HL-60 (cell line): ENCODE measurements at regions not wholly inside any gene's neighbourhood (a gene's known extent, or its start where the extent isn't known, plus 50 kb on each side); places are given as distances from the start of the nearest gene placed in this dataset.

Experiments used
- DNase-seq, 2 experiments: peaks; one replicate each; pipeline ENCODE4 v3.0.0-alpha.2; 2010 to 2020; ENCODE audit warnings: low read depth in 1 of 2, low spot score in 1 of 2
- H3K27ac ChIP-seq: fragments of 250-450 bp; sonication (Bioruptor Pico); replicated peaks from 2 replicates; pipeline ENCODE4 v1.5.1; 2020; ENCODE audit warnings: mild to moderate bottlenecking, moderate library complexity
- H3K27me3 ChIP-seq: fragments of 250-450 bp; sonication (Bioruptor Pico); 2 replicates; pipeline ENCODE4 v1.5.1; 2021; ENCODE audit warnings: mild to moderate bottlenecking, moderate library complexity; ENCODE audit not compliant: insufficient read depth, poor library complexity, severe bottlenecking
- H3K4me3 ChIP-seq: replicated peaks from 2 replicates; pipeline ENCODE4 v1.5.1; 2011; ENCODE audit warnings: mild to moderate bottlenecking, control low read depth, low read length; ENCODE audit not compliant: insufficient read depth
- GABPA ChIP-seq: IDR thresholded peaks from 2 replicates; pipeline ENCODE4 v1.6.1; 2012; ENCODE audit warnings: low read depth
- POLR2AphosphoS5 ChIP-seq: IDR thresholded peaks from 2 replicates; pipeline ENCODE4 v1.6.1; 2012; ENCODE audit warnings: low read depth
- SPI1 ChIP-seq: IDR thresholded peaks from 2 replicates; pipeline ENCODE4 v1.6.1; 2012; ENCODE audit warnings: low read depth, mild to moderate bottlenecking, borderline replicate concordance
- TF ChIP-seq, protein P1 (sequence below): IDR thresholded peaks from 2 replicates; pipeline ENCODE4 v1.6.1; 2012; ENCODE audit warnings: low read depth; ENCODE audit not compliant: insufficient replicate concordance
- TF ChIP-seq, protein P2 (sequence below): IDR thresholded peaks from one replicate; pipeline ENCODE4 v1.5.1; 2011; ENCODE audit warnings: low read length, control low read depth, inconsistent platforms; ENCODE audit not compliant: insufficient read depth

DNA sequence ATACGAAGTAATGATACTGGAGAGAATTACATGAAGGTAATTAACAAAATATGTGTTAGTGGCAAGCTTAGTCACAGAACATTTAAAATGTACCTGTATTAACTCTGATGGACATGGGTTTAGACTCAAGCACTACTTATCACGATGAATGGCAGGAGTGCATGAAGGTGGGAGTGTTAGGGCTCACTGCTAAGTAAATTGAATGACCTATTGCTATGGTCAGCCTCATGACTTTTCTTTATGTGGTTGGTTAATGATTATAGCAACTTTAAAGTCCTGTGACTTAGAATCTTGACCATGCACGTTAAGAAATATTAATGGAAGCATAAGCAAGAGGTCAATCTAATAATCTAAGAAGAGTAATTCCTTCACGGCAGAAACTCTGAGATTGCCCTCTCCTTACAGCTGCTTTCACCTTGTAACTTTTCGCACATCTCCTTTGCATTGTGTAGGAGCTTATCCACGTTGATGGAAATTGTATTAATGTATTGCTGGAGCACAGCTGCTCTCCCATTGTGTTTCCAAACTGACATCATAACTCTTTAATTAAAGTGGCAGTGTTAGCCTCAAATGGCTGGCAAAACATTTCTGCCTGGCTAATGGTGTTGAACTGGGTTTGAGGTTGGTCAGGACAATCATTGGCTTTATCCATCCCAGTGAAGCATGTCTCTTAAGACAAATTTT lies 114.5 kb downstream of the RXFP2 start:
- TF ChIP-seq SPI1, result no peak
- no peak for TF ChIP-seq GABPA
- no peak for TF ChIP-seq POLR2AphosphoS5
- Histone ChIP-seq H3K27ac (no peak overlapping the region), H3K27me3 (peaks cover 6% of the 10 kb centered on the region), H3K4me3 (no peak overlapping the region)
- no peak for DNase-seq

DNA sequence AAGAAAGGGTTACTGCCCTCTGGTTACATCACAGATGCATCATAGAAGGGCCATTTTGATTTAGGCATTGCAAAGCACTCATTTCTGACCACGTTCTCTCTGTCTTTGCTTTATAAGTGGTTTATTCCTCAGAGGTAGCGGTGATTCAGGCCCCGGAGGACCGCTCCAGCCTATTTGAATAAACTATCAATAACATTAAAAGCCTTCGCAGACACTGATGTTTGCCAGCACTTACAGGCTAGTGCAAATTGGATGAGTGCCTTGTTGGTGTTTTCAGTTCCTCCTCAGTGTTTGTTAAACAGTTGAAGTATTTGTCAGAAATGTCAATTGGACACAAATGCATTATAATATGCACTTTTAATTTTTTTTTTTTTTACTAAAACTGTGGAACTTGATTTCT lies 120.2 kb downstream of the RXFP2 start:
- Histone ChIP-seq H3K27ac (no peak overlapping the region), H3K27me3 (no peaks in the 10 kb centered on the region), H3K4me3 (no peak overlapping the region)
- DNase-seq, result no peak
- TF ChIP-seq, protein P1, sequence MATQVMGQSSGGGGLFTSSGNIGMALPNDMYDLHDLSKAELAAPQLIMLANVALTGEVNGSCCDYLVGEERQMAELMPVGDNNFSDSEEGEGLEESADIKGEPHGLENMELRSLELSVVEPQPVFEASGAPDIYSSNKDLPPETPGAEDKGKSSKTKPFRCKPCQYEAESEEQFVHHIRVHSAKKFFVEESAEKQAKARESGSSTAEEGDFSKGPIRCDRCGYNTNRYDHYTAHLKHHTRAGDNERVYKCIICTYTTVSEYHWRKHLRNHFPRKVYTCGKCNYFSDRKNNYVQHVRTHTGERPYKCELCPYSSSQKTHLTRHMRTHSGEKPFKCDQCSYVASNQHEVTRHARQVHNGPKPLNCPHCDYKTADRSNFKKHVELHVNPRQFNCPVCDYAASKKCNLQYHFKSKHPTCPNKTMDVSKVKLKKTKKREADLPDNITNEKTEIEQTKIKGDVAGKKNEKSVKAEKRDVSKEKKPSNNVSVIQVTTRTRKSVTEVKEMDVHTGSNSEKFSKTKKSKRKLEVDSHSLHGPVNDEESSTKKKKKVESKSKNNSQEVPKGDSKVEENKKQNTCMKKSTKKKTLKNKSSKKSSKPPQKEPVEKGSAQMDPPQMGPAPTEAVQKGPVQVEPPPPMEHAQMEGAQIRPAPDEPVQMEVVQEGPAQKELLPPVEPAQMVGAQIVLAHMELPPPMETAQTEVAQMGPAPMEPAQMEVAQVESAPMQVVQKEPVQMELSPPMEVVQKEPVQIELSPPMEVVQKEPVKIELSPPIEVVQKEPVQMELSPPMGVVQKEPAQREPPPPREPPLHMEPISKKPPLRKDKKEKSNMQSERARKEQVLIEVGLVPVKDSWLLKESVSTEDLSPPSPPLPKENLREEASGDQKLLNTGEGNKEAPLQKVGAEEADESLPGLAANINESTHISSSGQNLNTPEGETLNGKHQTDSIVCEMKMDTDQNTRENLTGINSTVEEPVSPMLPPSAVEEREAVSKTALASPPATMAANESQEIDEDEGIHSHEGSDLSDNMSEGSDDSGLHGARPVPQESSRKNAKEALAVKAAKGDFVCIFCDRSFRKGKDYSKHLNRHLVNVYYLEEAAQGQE, result no peak
- TF ChIP-seq POLR2AphosphoS5, result no peak
- no peak for TF ChIP-seq GABPA
- TF ChIP-seq, protein P2, sequence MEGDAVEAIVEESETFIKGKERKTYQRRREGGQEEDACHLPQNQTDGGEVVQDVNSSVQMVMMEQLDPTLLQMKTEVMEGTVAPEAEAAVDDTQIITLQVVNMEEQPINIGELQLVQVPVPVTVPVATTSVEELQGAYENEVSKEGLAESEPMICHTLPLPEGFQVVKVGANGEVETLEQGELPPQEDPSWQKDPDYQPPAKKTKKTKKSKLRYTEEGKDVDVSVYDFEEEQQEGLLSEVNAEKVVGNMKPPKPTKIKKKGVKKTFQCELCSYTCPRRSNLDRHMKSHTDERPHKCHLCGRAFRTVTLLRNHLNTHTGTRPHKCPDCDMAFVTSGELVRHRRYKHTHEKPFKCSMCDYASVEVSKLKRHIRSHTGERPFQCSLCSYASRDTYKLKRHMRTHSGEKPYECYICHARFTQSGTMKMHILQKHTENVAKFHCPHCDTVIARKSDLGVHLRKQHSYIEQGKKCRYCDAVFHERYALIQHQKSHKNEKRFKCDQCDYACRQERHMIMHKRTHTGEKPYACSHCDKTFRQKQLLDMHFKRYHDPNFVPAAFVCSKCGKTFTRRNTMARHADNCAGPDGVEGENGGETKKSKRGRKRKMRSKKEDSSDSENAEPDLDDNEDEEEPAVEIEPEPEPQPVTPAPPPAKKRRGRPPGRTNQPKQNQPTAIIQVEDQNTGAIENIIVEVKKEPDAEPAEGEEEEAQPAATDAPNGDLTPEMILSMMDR, result no peak
- TF ChIP-seq SPI1, result no peak

DNA sequence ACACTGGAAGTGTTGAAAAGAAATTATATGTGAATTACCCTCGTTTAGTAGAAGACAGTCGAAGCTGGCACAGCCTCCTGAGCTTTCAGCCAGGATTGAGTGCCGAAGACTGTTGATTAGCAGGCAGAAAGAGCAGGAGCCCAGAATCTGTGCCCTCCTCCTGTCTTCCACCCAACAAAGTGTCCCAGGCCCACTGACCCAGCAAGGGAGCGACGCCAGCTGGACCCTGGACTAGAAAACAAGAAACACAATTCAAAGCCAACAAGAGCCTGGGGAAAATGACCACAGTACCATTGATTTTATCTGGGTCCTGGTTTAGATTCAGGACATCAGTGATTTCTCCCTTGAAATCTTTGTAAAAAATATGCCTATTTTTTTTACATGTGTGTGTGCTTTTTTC lies 120.7 kb downstream of the RXFP2 start:
- no peak for DNase-seq
- Histone ChIP-seq H3K27me3 (no peaks in the 10 kb centered on the region), H3K4me3 (no peak overlapping the region), H3K27ac (no peak overlapping the region)
- TF ChIP-seq, protein P2, result no peak
- TF ChIP-seq POLR2AphosphoS5 (no peak), SPI1 (no peak), GABPA (no peak)
- TF ChIP-seq, protein P1, result no peak

DNA sequence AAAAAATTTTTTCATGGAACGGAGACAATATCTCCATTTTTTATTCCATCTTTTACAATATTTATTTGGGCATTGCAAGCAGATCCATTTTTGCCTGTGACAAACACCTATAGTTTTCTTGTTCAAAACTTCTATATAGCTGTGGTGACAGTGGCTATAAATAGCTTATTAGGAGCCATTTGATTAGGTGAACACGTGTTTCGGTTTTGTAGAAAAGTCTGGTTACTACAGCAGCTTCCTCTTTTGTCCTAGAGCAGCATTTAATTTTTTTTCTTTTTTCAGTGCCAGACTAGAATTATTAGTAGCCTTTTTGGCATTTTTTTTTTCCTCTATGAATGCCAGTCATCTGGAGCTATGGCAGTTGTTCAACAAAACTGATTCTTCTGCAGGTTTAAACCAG lies 123.5 kb downstream of the RXFP2 start:
- TF ChIP-seq SPI1, result peak; percentile 52; the same call in 1 of the 2 replicates
- TF ChIP-seq POLR2AphosphoS5, result no peak
- no peaks in the 10 kb centered on the region for H3K27me3 ChIP-seq
- DNase-seq, result no peak
- no peak overlapping the region for H3K4me3 ChIP-seq
- no peak overlapping the region for H3K27ac ChIP-seq

DNA sequence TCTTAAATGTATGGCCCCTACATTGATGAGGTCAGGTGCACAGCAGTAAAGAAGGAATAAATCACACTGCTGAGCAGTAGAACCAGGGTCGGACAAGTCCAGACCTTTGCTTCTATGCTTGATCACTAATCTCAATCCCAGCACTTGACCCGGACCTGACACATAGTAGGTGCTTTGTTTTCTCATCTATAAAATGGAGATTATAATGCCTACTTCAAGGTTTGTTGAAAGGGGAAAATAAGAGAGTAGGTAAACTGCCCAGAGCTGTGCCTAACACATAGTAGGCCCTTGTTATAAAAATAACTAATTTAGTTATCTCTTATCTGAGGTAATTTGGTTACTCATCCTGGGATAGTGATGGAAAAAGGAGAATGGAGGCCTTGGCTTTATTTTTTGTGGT lies 125.0 kb downstream of the RXFP2 start:
- Histone ChIP-seq H3K4me3 (no peak overlapping the region), H3K27ac (no peak overlapping the region), H3K27me3 (no peaks in the 10 kb centered on the region)
- DNase-seq, result no peak
- no peak for TF ChIP-seq POLR2AphosphoS5
- no peak for TF ChIP-seq GABPA
- TF ChIP-seq, protein P2, result no peak
- TF ChIP-seq, protein P1, result no peak
- TF ChIP-seq SPI1, result no peak
